NCI-H345 (cell line): ENCODE measurements at regions not wholly inside any gene's neighbourhood (a gene's known extent, or its start where the extent isn't known, plus 50 kb on each side); places are given as distances from the start of the nearest gene placed in this dataset.

ENCODE experiments used
- DNase-seq: peaks from one replicate; lab custom pipeline; 2025; lab: John Stamatoyannopoulos, UW

DNA sequence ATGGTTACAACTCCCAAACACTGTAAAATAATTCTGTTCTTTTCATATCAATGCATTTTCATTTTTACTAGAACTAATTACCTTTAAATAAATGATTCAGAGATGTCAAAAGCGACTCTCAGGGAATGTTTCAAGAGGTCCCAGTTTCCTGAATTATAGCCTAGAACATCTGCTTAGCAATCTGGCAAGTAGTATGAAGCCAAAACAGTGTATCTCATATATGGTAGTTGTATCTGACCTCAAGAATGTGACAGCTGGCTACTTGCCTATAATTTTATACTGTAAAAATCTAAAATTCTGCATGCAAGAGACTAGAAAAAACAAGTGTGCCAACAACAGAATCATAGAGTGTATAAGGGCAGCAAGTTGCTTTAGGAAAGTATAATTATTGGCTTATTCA, 187.7 kb upstream of the POU5F2 start:
- no peak for DNase-seq

DNA sequence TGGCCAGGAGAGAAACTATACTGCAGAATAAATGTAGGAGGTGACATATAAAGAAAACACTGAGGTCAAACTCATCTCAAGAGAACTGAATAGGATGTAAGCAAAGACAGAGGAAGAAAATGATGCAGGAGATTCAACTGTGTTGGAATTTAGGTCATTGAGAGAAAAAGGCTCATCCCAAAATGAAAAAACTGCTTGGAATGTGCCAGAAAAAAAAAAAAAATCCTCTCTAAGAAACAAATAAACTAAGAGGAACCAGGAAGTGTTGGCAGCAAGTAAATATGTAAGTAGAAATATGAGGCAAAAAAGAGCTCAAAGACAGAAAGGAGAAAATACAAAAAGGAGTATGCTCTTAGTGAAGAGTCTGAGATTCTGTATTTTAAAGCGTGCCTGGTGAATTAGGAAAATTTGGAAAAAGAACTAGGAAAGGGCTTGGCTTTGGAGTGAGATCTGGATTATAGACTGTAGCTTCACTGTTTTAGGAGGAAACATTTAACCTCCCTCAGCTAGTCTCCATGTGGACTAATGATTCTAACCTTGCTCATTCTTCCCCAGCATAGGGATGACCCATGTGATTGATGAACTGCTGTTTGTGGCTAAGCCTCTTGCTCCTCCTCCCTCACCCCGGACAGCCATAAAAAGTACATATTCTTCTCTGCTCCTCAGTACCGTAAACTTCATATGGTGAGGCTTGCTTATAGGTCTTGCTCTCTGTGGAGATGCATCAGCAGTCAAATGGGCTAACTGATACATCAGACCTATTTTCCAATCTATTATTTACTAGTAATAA, 185.6 kb upstream of the POU5F2 start:
- DNase-seq: no peak

- no peak for DNase-seq
Measured at GRCh38 chr5:93925321-93925720, 183.9 kb upstream of the POU5F2 start.

- DNase-seq: no peak
Measured at GRCh38 chr5:93924628-93925027, 183.2 kb upstream of the POU5F2 start.

- DNase-seq: no peak
Measured at GRCh38 chr5:93922551-93922950, 181.2 kb upstream of the POU5F2 start.

GRCh38 chr5:93921001-93921400, 179.6 kb upstream of the POU5F2 start:
- DNase-seq: no peak

GRCh38 chr5:93916872-93917271, 175.5 kb upstream of the POU5F2 start:
- no peak for DNase-seq

- peak; percentile 2 for DNase-seq
Measured at GRCh38 chr5:93915142-93915553, 173.7 kb upstream of the POU5F2 start.

GRCh38 chr5:93911609-93912008, 170.2 kb upstream of the POU5F2 start:
- no peak for DNase-seq

DNA sequence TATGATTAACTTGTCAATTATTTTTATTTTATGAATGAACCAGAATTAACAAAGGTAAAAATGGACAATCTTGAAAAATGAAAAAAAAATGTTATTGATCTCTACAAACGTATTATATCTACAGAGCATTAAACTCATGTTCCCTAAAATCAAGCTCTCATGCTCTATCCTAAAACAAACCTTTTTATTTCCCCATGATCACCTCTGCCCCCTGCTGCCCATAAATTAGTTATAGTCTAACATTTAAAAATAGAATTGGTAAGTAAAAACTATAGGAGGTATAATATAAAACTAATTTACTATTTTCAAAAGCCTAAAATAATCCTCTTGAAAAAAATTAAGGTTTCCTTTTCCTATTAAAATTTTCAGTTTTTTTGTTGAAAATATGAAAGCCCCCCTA, 168.0 kb upstream of the POU5F2 start:
- peak; percentile 0 for DNase-seq

- no peak for DNase-seq
Measured at GRCh38 chr5:93904917-93905316, 163.5 kb upstream of the POU5F2 start.

DNA sequence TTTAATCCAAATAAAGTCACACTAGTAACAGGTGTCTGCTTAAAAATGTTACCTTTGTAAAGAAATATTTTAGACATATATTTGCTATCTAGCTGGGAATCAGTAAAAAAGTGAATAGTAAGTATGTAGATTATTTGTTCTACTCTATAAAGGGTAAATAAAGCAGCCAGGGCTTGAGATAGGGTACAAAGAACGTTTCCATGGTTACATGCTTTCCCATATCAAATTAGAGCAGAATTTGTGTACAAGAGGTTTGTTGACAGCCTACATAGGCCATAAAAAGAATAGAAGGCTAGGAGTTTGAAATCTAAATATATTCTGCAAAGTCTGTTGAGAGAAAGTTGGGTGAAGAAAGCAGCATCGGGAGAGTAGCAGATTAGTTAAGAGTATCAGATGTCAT, 160.9 kb upstream of the POU5F2 start:
- DNase-seq: peak; percentile 1

- DNase-seq: no peak
Measured at GRCh38 chr5:93899026-93899600, 157.7 kb upstream of the POU5F2 start.

- DNase-seq: peak; percentile 28
Measured at GRCh38 chr5:93894601-93895354, 153.4 kb upstream of the POU5F2 start.

- peak; percentile 59 for DNase-seq
Measured at GRCh38 chr5:93893075-93893474, 151.7 kb upstream of the POU5F2 start.

DNA sequence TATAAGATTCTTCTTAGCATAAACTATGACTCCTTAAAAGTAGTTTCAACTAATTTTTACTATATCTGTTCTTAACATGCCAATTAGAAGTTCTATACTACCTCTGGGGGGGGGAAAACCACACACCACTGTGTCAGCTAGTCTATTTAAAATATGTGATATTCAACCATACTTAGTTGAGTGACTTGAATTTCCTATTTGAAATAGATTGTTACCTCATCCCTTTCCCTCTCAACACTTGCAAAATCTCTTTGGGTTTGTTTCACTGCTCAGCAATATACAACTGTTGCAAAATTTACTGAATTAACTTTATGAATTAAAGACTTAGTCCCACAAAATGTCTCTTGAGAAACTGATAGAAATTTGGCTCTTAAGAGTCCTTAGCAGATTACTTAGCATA, 151.1 kb upstream of the POU5F2 start:
- DNase-seq: no peak

DNA sequence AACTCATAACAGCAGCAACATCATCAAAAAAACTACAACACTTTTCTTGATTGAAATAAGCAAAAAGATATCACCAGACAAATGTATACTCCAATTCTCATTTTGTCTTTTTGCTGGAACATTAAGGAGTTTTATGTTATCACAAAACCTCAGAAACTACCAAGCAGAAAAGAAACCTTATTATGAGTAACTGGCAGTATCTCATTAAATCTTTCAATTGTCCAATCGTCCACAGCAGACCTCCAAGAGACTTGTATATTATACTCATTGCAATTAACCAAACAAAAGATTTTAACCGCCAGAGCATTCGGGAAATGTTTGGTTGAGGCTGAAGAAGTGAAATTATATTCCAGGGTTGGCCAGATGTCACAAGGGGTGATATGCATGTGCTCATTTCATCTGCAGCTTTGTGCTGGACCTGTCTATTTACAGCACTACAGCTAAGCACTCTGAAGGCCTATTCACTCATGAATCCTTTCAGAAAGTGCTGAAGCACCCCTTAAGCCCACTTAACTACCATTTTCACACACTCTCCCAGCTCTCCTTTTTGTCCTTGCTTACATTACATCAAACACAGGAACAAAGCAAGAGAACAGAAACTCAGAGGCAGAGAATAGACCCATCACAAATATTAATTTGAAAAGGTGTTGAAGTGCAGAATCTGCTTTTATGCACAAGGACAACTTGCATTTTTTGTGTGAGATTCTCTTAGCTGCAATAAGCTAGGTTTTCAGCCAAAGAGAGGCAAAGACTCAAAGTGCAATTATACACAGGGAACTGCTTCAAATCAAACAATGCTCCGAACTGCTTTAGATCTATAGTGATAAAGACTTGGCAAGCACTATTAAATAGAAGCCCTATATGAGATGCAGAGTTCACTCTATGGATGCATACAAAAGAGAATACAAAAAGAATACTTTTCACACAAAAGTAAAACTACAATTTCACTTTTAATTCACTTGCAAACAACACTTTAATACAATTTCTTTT, 150.4 kb upstream of the POU5F2 start:
- peak; percentile 93 for DNase-seq

DNA sequence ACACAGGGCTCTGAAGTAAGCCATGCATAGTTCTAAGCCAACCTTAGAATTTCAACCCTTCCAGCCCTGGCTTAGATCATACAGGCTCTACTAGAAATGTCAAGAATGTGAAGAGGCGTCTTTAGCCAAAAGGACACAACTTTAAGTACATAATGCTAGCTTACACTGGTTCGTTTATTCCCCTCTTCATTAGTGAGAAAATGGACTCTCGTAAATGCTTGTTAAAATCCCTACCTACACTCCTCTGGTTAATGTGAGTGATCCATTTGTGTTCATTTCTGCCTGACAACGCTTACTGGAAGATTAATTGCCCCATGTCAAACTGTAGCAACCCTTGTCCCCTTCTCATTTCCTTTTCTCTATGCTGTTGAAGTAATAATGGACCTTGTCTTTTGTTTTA, 149.3 kb upstream of the POU5F2 start:
- peak; percentile 1 for DNase-seq

GRCh38 chr5:93887678-93888077, 146.3 kb upstream of the POU5F2 start:
- DNase-seq: no peak

DNA sequence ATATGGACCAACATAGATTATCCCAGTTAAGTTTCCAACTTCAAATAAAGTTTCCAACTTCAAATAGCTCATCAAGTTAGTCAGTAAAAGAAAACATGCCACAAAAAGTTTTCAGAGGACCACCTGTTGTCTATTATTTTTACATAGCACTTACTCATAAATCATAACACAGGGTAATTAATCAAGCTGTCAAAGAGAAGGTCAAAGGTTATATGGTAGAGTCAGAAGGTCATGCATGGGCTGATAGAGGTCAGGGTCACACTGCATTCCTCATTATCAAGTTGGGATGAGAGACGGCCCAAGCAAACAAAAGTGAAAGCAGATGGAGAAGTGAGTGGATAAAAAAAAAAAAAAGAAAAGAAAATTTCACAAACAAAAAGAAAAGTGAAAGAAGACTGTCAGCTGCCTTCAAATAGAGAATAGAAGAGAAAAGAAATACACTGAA, 145.5 kb upstream of the POU5F2 start:
- DNase-seq: no peak

- no peak for DNase-seq
Measured at GRCh38 chr5:93886098-93886806, 144.9 kb upstream of the POU5F2 start.
